Uterus (tissue), 2 donors: ENCODE measurements at regions not wholly inside any gene's neighbourhood (a gene's known extent, or its start where the extent isn't known, plus 50 kb on each side); places are given as distances from the start of the nearest gene placed in this dataset.

ENCODE experiments used
- CTCF ChIP-seq, 4 experiments: fragments of 200-600 bp in 2 of 4; fragments of 450-650 bp in 2 of 4; sonication (generic) in 2 of 4; IDR thresholded peaks; one replicate each; pipeline ENCODE4 v1.5.1; 2016 to 2019; ENCODE audit warnings: antibody characterized with exemption in 4 of 4, mild to moderate bottlenecking in 2 of 4, moderate library complexity in 1 of 4
- POLR2A ChIP-seq, 2 donors: fragments of 450-650 bp; IDR thresholded peaks; one replicate each; pipeline ENCODE4 v1.6.1; 2016; ENCODE audit warnings: antibody characterized with exemption in 2 of 2, mild to moderate bottlenecking in 1 of 2, moderate library complexity in 1 of 2

GRCh38 chr9:20276762-20277161, 345.5 kb downstream of the MLLT3 start:
- no peak for TF ChIP-seq CTCF (IDR thresholded peaks at IDR 0.05)
- no peak for TF ChIP-seq POLR2A (IDR thresholded peaks at IDR 0.05)
